Esophagus muscularis mucosa (tissue), 3 donors: ENCODE measurements at regions not wholly inside any gene's neighbourhood (a gene's known extent, or its start where the extent isn't known, plus 50 kb on each side); places are given as distances from the start of the nearest gene placed in this dataset.

ENCODE experiments used
- CTCF ChIP-seq, 3 experiments: fragments of 200-600 bp in 2 of 3; fragments of 450-650 bp in 1 of 3; sonication (generic) in 2 of 3; IDR thresholded peaks; one replicate each; pipeline ENCODE4 v1.5.1; 2017 to 2019; ENCODE audit warnings: antibody characterized with exemption in 3 of 3, mild to moderate bottlenecking in 2 of 3, moderate library complexity in 1 of 3
- POLR2A ChIP-seq: fragments of 450-650 bp; IDR thresholded peaks from one replicate; pipeline ENCODE4 v1.6.1; 2017; ENCODE audit warnings: antibody characterized with exemption, moderate library complexity, mild to moderate bottlenecking, low read depth
- POLR2AphosphoS5 ChIP-seq, 2 donors: sonication (generic); formaldehyde crosslinking; IDR thresholded peaks; one replicate each; pipeline ENCODE4 v1.6.1; 2017; ENCODE audit warnings: antibody characterized with exemption in 2 of 2

- TF ChIP-seq CTCF (IDR thresholded peaks at IDR 0.05) (no peak), POLR2A (no peak), POLR2AphosphoS5 (IDR thresholded peaks at IDR 0.05) (no peak)
Measured at GRCh38 chr11:71339396-71339881, 87.1 kb upstream of the SHANK2 start.
